ENCODE measurements at regions not wholly inside any gene's neighbourhood (a gene's known extent, or its start where the extent isn't known, plus 50 kb on each side); places are given as distances from the start of the nearest gene placed in this dataset.

DNA sequence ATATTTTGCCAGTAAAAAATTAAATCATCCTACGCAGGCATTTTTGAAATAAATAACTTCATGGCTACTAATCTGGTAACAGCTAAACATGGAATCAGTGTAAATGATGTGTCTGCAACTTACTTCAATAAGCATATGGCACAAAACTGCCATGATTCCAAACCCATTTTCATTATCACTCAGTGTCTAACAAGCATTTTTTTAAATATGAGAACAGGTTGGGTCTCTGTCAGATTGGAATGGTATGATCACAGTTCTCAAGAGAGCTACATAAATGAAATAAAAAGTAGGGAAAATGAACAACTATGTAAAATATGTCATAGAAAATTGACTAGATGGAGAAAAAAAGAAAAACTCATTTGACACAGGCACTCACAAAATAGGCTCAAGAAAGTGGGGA lies 476.9 kb upstream of the NWD2 start:
- H3K9ac ChIP-seq (ENCODE audit: insufficient read depth, low read length, poor library complexity, severe bottlenecking), result no peak overlapping the region
- no peaks in the 10 kb centered on the region for H3K27me3 ChIP-seq (ENCODE audit: control insufficient read depth in 2 of 2, insufficient read depth in 2 of 2, low read length in 2 of 2)
- H3K36me3 ChIP-seq (replicated peaks in 1 of 2; ENCODE audit: control insufficient read depth in 1 of 2, insufficient read depth in 2 of 2, low read length in 2 of 2), result no peaks in the 10 kb centered on the region
- no peak for TF ChIP-seq CTCF (IDR thresholded peaks at IDR 0.05)
- no peak overlapping the region for H3K4me2 ChIP-seq (replicated peaks; ENCODE audit: extremely low read depth, low read length, poor library complexity, severe bottlenecking)
- H3K27ac Mint-ChIP-seq, result no peak overlapping the region
- H3K36me3 Mint-ChIP-seq, result no peaks in the 10 kb centered on the region
- H2AFZ ChIP-seq (ENCODE audit: insufficient read depth, low read depth, low read length, poor library complexity, severe bottlenecking), result no peak overlapping the region
- H3K79me2 ChIP-seq (ENCODE audit: insufficient read depth, low read length), result no peaks in the 10 kb centered on the region
- H3K4me3 Mint-ChIP-seq, result no peak overlapping the region
- H3K4me1 ChIP-seq (ENCODE audit: control insufficient read depth in 1 of 2, insufficient read depth in 2 of 2, low read length in 2 of 2), result no peaks in the 10 kb centered on the region
- no peaks in the 10 kb centered on the region for H4K20me1 ChIP-seq (ENCODE audit: insufficient read depth, low read length)
- WGBS (ENCODE audit: insufficient coverage), result no CpG with 5 or more reads among the region's 1 CpG
- no peaks in the 10 kb centered on the region for H3K4me1 Mint-ChIP-seq
- H3K9me3 Mint-ChIP-seq, result peaks cover 0 to 15% (median 0%) of the 10 kb centered on the region in 7 donors
- H3K4me3 ChIP-seq (replicated peaks in 1 of 3; ENCODE audit: low read depth in 2 of 3, low read length in 3 of 3), result no peak overlapping the region
- H3K9me3 ChIP-seq (replicated peaks in 1 of 2; ENCODE audit: control insufficient read depth in 1 of 2, insufficient read depth in 1 of 2, low read length in 2 of 2), result no peaks in the 10 kb centered on the region
- H3K27me3 Mint-ChIP-seq (ENCODE audit: low read depth in 3 of 3), result peaks cover 0 to 4% (median 0%) of the 10 kb centered on the region in 3 donors
- DNase-seq, result no peak
- no peak overlapping the region for H3K27ac ChIP-seq (ENCODE audit: low read depth in 1 of 2, low read length in 2 of 2)
- intact Hi-C loops (cut with micrococcal nuclease), result no loop called here

- Mint-ChIP-seq H3K4me1 (no peaks in the 10 kb centered on the region), H3K36me3 (no peaks in the 10 kb centered on the region), H3K9me3 (peaks cover 0 to 9% (median 0%) of the 10 kb centered on the region in 7 donors), H3K27me3 (ENCODE audit: low read depth in 3 of 3) (no peaks in the 10 kb centered on the region), H3K27ac (no peak overlapping the region), H3K4me3 (no peak overlapping the region)
- Histone ChIP-seq H3K36me3 (replicated peaks in 1 of 2; ENCODE audit: control insufficient read depth in 1 of 2, insufficient read depth in 2 of 2, low read length in 2 of 2) (no peaks in the 10 kb centered on the region), H3K79me2 (ENCODE audit: insufficient read depth, low read length) (no peaks in the 10 kb centered on the region), H3K4me1 (ENCODE audit: control insufficient read depth in 1 of 2, insufficient read depth in 2 of 2, low read length in 2 of 2) (no peaks in the 10 kb centered on the region), H3K4me3 (replicated peaks in 1 of 3; ENCODE audit: low read depth in 2 of 3, low read length in 3 of 3) (no peak overlapping the region), H4K20me1 (ENCODE audit: insufficient read depth, low read length) (no peaks in the 10 kb centered on the region), H2AFZ (ENCODE audit: insufficient read depth, low read depth, low read length, poor library complexity, severe bottlenecking) (no peak overlapping the region), H3K27ac (ENCODE audit: low read depth in 1 of 2, low read length in 2 of 2) (no peak overlapping the region), H3K4me2 (replicated peaks; ENCODE audit: extremely low read depth, low read length, poor library complexity, severe bottlenecking) (no peak overlapping the region), H3K9ac (ENCODE audit: insufficient read depth, low read length, poor library complexity, severe bottlenecking) (no peak overlapping the region), H3K9me3 (replicated peaks in 1 of 2; ENCODE audit: control insufficient read depth in 1 of 2, insufficient read depth in 1 of 2, low read length in 2 of 2) (no peaks in the 10 kb centered on the region), H3K27me3 (ENCODE audit: control insufficient read depth in 2 of 2, insufficient read depth in 2 of 2, low read length in 2 of 2) (no peaks in the 10 kb centered on the region)
- DNase-seq, result no peak
- intact Hi-C loops (cut with micrococcal nuclease), result no loop called here
- no peak for TF ChIP-seq CTCF (IDR thresholded peaks at IDR 0.05)
- WGBS (ENCODE audit: insufficient coverage), result no CpG with 5 or more reads among the region's 2 CpGs
Measured at GRCh38 chr4:36771411-36772153, 473.0 kb upstream of the NWD2 start.
